NB4 (cell line): ENCODE measurements at regions not wholly inside any gene's neighbourhood (a gene's known extent, or its start where the extent isn't known, plus 50 kb on each side); places are given as distances from the start of the nearest gene placed in this dataset.

Experiments used
- CTCF ChIP-seq: IDR thresholded peaks from one replicate; pipeline ENCODE4 v1.5.1; 2012; ENCODE audit warnings: low read depth, low read length
- MAX ChIP-seq: IDR thresholded peaks from 2 replicates; pipeline ENCODE4 v1.6.1; 2011; ENCODE audit warnings: low read depth, low read length
- POLR2A ChIP-seq: IDR thresholded peaks from 2 replicates; pipeline ENCODE4 v1.6.1; 2011; ENCODE audit warnings: mild to moderate bottlenecking; ENCODE audit not compliant: insufficient read length; ENCODE audit errors: extremely low read depth

GRCh38 chr12:98355933-98356332 lies 159.5 kb upstream of the TMPO start:
- TF ChIP-seq CTCF: no peak
- TF ChIP-seq POLR2A: no peak
- no peak for TF ChIP-seq MAX
